ENCODE measurements at regions not wholly inside any gene's neighbourhood (a gene's known extent, or its start where the extent isn't known, plus 50 kb on each side); places are given as distances from the start of the nearest gene placed in this dataset.

DNA sequence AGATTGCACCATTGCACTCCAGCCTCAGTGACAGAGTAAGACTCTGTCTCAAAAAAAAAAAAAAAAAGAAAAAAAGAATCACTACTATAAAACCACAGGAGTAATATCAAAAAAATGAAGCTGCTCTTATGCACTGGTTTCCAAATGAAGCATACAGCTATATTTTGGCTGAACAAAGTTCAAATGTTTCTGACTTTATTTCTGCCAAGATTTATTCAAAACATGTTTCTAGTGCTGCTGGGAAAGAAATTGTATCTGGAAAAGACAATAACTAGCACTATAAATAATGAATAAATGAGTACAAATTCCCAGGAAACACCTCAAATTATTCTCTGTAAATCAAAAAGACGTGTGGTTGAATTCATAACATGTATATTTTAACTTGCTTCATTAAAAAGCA, 102.5 kb upstream of the MME start:
- no peak overlapping the region for H3K4me3 ChIP-seq (replicated peaks; ENCODE audit: low read depth, low read length)
- TF ChIP-seq, protein P1, sequence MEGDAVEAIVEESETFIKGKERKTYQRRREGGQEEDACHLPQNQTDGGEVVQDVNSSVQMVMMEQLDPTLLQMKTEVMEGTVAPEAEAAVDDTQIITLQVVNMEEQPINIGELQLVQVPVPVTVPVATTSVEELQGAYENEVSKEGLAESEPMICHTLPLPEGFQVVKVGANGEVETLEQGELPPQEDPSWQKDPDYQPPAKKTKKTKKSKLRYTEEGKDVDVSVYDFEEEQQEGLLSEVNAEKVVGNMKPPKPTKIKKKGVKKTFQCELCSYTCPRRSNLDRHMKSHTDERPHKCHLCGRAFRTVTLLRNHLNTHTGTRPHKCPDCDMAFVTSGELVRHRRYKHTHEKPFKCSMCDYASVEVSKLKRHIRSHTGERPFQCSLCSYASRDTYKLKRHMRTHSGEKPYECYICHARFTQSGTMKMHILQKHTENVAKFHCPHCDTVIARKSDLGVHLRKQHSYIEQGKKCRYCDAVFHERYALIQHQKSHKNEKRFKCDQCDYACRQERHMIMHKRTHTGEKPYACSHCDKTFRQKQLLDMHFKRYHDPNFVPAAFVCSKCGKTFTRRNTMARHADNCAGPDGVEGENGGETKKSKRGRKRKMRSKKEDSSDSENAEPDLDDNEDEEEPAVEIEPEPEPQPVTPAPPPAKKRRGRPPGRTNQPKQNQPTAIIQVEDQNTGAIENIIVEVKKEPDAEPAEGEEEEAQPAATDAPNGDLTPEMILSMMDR (IDR thresholded peaks at IDR 0.05; ENCODE audit: low read length, missing control alignments), result no peak
- DNase-seq (ENCODE audit: low read depth), result no peak

DNA sequence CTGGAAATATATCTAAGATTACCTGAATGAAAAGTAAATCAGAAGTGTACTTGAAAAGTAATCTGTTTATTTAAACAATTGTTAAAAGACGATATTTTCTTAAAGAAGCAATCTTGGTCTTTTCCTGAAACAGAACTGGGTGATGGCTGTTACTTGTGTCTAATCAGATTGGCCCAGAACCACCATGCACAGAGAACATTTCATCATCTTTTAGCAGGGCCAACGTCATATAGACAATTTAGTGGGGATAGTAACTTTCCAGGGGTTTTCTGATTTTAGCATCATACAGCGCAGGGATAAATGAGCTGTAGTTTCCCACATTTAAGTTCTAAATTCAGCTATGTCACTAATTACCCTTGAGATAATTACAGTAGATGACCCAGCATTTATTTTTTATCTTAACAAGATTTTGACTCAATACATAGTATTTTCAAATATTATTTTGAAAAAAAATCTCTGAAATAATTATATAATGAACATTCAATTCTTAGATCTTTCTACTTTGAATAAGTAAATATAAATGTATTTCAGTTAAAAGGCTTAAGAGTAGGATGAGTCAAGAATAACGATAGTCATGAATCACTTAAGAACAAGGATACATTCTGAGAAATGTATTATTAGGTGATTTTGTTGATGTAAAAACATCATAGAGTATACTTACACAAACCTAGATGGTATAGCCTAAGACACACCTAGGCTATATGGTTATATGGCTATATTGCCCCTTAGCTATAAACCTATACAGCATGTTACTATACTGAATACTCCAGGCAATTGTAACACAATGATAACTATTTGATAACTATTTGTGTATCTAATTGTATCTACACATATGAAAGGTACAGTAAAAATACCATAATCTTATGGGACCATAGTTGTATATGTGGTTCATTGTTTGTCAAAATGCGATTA, 103.8 kb upstream of the MME start:
- no peak overlapping the region for H3K4me3 ChIP-seq (replicated peaks; ENCODE audit: low read depth, low read length)
- peak; percentile 78 for DNase-seq (ENCODE audit: low read depth)
- TF ChIP-seq, protein P1 (IDR thresholded peaks at IDR 0.05; ENCODE audit: low read length, missing control alignments), result no peak

DNA sequence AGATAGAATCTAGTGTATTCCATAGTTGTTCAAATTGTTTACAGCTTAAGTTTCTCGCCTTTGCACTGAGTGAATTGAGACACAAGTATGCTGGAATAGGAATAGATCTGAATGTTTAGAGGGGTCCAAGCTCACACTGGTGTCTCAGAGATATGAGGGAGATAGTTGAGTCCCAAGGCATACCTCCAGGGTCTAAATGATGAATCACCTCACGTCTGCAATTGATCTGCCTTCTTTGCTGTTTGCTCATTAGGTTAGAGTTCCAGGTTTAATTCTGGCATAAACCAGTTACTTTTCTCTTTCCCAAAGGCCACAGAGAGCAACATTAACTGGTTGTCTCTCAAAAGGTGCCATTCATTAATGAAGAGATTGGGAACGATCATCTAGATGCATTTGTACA, 106.3 kb upstream of the MME start:
- no peak for DNase-seq (ENCODE audit: low read depth)
- no peak overlapping the region for H3K4me3 ChIP-seq (replicated peaks; ENCODE audit: low read depth, low read length)
- TF ChIP-seq, protein P1 (IDR thresholded peaks at IDR 0.05; ENCODE audit: low read length, missing control alignments), result no peak

DNA sequence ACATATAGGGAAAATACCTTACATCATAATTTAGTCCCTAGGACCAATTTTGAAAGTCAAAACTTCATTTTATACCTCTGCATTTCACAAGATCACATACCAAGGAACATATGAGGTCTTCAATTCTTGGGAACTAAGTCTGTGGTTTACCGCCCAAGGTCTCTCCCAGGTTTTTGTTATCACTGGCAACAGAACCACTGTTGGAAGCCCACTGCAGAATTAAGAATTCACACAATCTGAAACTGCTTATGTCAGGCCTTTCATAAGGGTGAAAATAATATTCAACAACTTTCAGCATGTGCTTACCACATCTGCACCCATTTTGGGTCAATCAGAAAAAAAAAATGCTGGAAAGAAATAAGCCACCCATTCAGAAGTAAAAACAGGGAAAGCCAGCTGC, 107.2 kb upstream of the MME start:
- no peak overlapping the region for H3K4me3 ChIP-seq (replicated peaks; ENCODE audit: low read depth, low read length)
- DNase-seq (ENCODE audit: low read depth), result peak; percentile 80
- TF ChIP-seq, protein P1 (IDR thresholded peaks at IDR 0.05; ENCODE audit: low read length, missing control alignments), result no peak

DNA sequence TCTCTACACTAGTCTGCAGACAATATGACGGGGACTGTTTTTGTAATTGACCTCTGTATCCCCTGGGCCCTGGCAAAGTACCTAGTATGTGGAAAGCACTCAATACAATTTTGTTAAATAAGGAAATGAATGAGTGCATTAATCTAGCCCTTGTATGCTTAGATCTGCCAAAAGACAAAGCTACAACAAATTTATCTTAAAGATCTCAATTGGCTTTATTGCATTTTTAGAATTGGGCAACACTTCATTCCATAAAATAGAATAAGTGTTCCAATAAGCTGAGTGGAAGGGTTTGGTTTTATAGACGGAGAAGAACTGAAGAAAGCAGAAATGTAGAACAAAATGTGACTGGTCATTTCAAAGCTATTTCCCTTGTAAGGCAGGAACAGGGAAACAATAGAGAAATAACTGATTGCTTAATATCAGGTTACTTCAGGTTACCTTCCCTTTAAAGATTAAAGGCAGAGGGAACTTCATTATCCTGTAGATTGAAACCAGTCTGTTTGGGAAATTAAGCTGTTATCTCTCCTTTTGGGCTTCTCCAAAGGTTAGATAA, 108.3 kb upstream of the MME start:
- TF ChIP-seq, protein P1 (IDR thresholded peaks at IDR 0.05; ENCODE audit: low read length, missing control alignments), result no peak
- peak; percentile 94 for DNase-seq (ENCODE audit: low read depth)
- H3K4me3 ChIP-seq (replicated peaks; ENCODE audit: low read depth, low read length), result no peak overlapping the region

DNA sequence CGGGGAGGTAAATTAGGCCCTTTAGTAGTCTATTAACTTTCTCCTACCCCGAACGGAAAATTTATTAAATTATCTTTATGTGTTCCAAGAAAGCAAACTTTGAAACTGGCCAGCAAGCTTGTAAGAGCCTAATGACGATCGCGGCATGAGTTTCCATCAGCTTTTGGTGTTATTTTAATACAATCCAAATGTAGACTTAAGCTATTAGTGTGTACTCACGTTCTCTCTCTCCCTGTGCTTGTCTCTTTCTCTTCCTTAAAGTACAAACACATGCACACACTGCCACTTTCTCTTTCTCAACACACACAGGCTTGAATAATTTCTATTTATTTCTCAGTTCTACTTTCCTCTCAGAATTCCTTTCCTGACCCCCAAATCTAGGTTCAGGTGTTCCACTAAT, 108.8 kb upstream of the MME start:
- TF ChIP-seq, protein P1 (IDR thresholded peaks at IDR 0.05; ENCODE audit: low read length, missing control alignments), result no peak
- DNase-seq (ENCODE audit: low read depth), result no peak
- H3K4me3 ChIP-seq (replicated peaks; ENCODE audit: low read depth, low read length), result no peak overlapping the region
